ENCODE measurements at regions not wholly inside any gene's neighbourhood (a gene's known extent, or its start where the extent isn't known, plus 50 kb on each side); places are given as distances from the start of the nearest gene placed in this dataset.

DNA sequence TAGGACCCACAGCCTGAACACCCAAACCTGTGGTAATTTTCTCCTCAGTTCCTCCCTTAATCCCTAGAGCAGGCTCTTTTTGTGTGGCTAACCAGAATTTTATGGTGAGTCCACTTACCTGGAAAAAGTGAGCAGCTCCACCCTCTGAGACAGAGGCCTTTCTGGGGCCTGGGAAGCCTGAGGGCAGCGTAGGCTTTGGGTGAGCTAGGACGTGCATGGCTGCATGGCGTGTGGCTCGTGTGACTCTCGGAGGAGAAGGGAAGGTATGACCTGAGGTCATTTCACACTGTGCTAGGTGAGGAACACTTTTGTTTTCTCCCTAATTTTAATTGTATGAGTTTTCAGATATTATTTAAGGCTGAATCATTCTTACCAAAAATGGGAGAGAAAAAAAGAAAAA lies 73.5 kb upstream of the DYNAP start:
- Histone ChIP-seq H3K27ac (ENCODE audit: low read depth, low read length) (no peak overlapping the region), H4K20me1 (ENCODE audit: insufficient read depth, low read length) (no peaks in the 10 kb centered on the region), H3K4me2 (ENCODE audit: insufficient read depth, low read length) (no peak overlapping the region), H3K4me1 (ENCODE audit: insufficient read depth, low read length) (no peaks in the 10 kb centered on the region), H3K4me3 (ENCODE audit: insufficient read depth, low read length) (no peak overlapping the region), H3K36me3 (ENCODE audit: insufficient read depth, low read length) (no peaks in the 10 kb centered on the region), H2AFZ (ENCODE audit: low read length) (no peak overlapping the region), H3K9me3 (ENCODE audit: low read depth, low read length) (no peaks in the 10 kb centered on the region), H3K79me2 (ENCODE audit: insufficient read depth, low read length) (no peaks in the 10 kb centered on the region), H3K27me3 (ENCODE audit: insufficient read depth, low read length) (no peaks in the 10 kb centered on the region)
- no peak for DNase-seq (ENCODE audit: insufficient read length, low spot score, missing footprints)
- TF ChIP-seq, protein P1, sequence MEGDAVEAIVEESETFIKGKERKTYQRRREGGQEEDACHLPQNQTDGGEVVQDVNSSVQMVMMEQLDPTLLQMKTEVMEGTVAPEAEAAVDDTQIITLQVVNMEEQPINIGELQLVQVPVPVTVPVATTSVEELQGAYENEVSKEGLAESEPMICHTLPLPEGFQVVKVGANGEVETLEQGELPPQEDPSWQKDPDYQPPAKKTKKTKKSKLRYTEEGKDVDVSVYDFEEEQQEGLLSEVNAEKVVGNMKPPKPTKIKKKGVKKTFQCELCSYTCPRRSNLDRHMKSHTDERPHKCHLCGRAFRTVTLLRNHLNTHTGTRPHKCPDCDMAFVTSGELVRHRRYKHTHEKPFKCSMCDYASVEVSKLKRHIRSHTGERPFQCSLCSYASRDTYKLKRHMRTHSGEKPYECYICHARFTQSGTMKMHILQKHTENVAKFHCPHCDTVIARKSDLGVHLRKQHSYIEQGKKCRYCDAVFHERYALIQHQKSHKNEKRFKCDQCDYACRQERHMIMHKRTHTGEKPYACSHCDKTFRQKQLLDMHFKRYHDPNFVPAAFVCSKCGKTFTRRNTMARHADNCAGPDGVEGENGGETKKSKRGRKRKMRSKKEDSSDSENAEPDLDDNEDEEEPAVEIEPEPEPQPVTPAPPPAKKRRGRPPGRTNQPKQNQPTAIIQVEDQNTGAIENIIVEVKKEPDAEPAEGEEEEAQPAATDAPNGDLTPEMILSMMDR (IDR thresholded peaks at IDR 0.05; ENCODE audit: extremely low read depth, low read depth, low read length) = no peak

DNA sequence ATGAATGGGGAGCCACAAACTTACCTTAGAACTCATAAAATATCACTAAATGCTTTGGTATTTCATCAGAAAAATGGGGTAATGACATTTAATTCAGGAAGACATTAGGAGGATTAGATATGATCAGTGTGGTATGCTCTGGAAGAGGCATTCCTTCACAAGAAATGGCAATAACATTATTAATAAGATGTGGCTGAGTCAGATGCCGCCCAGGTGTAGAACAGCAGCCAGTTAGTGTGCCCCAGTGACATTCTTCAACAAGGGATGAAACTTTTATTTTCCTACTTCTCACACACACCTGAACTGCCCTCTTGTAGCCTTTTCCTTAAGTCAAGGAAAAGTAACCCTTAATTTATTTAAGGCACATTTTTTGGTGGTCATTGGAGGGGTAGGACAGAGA lies 69.2 kb upstream of the DYNAP start:
- H3K36me3 ChIP-seq (ENCODE audit: insufficient read depth, low read length) = no peaks in the 10 kb centered on the region

GRCh38 chr18:54528942-54529376 lies 62.1 kb upstream of the DYNAP start:
- H3K27ac ChIP-seq (ENCODE audit: low read depth, low read length) = no peak overlapping the region
- H3K27me3 ChIP-seq (ENCODE audit: insufficient read depth, low read length) = no peaks in the 10 kb centered on the region
- TF ChIP-seq, protein P1 (IDR thresholded peaks at IDR 0.05; ENCODE audit: extremely low read depth, low read depth, low read length) = no peak
- no peaks in the 10 kb centered on the region for H3K79me2 ChIP-seq (ENCODE audit: insufficient read depth, low read length)
- H3K4me2 ChIP-seq (ENCODE audit: insufficient read depth, low read length) = no peak overlapping the region
- H2AFZ ChIP-seq (ENCODE audit: low read length) = no peak overlapping the region
- H3K36me3 ChIP-seq (ENCODE audit: insufficient read depth, low read length) = no peaks in the 10 kb centered on the region
- H3K4me3 ChIP-seq (ENCODE audit: insufficient read depth, low read length) = no peak overlapping the region
- no peaks in the 10 kb centered on the region for H3K4me1 ChIP-seq (ENCODE audit: insufficient read depth, low read length)
- no peaks in the 10 kb centered on the region for H3K9me3 ChIP-seq (ENCODE audit: low read depth, low read length)
- DNase-seq (ENCODE audit: insufficient read length, low spot score, missing footprints) = no peak
- H4K20me1 ChIP-seq (ENCODE audit: insufficient read depth, low read length) = no peaks in the 10 kb centered on the region

More for the DNA sequence above, 69.2 kb upstream of the DYNAP start:
- TF ChIP-seq, protein P1 (IDR thresholded peaks at IDR 0.05; ENCODE audit: extremely low read depth, low read depth, low read length) = no peak
- Histone ChIP-seq H3K27me3 (ENCODE audit: insufficient read depth, low read length) (no peaks in the 10 kb centered on the region), H3K4me1 (ENCODE audit: insufficient read depth, low read length) (no peaks in the 10 kb centered on the region), H3K27ac (ENCODE audit: low read depth, low read length) (no peak overlapping the region), H3K4me2 (ENCODE audit: insufficient read depth, low read length) (no peak overlapping the region), H3K4me3 (ENCODE audit: insufficient read depth, low read length) (no peak overlapping the region), H3K79me2 (ENCODE audit: insufficient read depth, low read length) (no peaks in the 10 kb centered on the region), H4K20me1 (ENCODE audit: insufficient read depth, low read length) (no peaks in the 10 kb centered on the region), H2AFZ (ENCODE audit: low read length) (no peak overlapping the region), H3K9me3 (ENCODE audit: low read depth, low read length) (no peaks in the 10 kb centered on the region)
- no peak for DNase-seq (ENCODE audit: insufficient read length, low spot score, missing footprints)

DNA sequence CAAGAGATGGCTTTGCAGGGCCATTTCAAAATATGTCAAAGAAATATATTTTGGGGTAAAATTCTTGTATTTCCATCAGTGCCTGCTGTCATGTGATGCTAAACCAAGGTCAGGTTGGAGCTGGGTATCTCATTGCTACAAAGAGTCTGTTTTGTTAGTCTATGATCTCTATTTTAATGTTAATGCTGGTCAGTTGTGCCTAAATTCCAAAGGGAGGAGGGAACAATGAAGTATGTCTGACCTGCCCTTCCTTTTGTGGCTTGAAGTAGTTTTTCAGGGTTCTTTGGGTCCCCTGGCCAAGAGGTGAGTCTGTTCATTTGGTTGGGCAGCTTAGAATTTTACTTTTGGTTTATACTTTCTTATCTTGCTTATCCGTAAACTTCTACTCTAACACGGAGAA lies 61.6 kb upstream of the DYNAP start:
- Histone ChIP-seq H3K9me3 (ENCODE audit: low read depth, low read length) (no peaks in the 10 kb centered on the region), H3K79me2 (ENCODE audit: insufficient read depth, low read length) (no peaks in the 10 kb centered on the region), H3K36me3 (ENCODE audit: insufficient read depth, low read length) (no peaks in the 10 kb centered on the region), H3K4me1 (ENCODE audit: insufficient read depth, low read length) (no peaks in the 10 kb centered on the region), H3K4me3 (ENCODE audit: insufficient read depth, low read length) (no peak overlapping the region), H4K20me1 (ENCODE audit: insufficient read depth, low read length) (no peaks in the 10 kb centered on the region), H3K27ac (ENCODE audit: low read depth, low read length) (no peak overlapping the region), H3K4me2 (ENCODE audit: insufficient read depth, low read length) (no peak overlapping the region), H2AFZ (ENCODE audit: low read length) (no peak overlapping the region), H3K27me3 (ENCODE audit: insufficient read depth, low read length) (no peaks in the 10 kb centered on the region)
- DNase-seq (ENCODE audit: insufficient read length, low spot score, missing footprints) = no peak
- TF ChIP-seq, protein P1 (IDR thresholded peaks at IDR 0.05; ENCODE audit: extremely low read depth, low read depth, low read length) = no peak
